ENCODE measurements at regions not wholly inside any gene's neighbourhood (a gene's known extent, or its start where the extent isn't known, plus 50 kb on each side); places are given as distances from the start of the nearest gene placed in this dataset.

DNA sequence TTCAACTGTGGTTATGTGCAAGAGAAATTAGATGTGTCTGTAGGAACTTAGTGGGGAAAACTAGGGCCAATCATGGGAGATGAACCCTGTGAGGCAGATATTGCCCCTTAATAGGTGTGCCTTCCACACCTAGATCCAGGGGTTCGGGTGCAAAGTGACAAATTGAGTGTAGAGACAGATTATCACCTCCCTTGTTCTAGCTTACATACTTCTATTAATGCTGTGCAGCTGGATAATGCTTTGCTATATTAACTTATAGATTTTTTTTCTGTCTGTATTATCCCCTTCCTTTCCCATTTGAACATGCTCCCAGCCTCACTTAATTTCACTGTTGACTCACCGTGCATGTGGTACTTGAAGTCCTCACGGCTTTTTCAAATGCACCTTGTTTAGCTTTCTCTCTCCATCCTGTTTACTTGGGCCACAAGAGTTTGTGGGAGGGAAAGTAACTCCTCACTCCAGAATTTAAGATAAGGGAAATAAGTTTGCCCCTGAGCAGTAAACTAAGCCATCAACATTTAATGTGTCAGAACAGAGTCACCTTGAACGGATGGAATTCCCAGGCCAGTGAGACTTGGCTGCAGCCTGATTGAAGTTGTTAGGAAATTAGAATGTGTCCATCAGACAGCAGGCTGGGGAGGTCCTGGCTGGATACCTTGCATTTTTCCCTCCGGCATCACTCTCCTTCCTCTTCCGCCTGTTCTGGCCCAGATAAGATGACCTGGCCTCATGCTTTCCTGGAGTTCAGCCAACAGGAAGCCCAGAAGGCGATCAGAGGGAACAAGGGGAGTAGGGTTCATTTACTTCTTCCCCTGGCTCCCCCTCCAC is 478.4 kb downstream of the BCOR start:
- no peak for DNase-seq (ENCODE audit: low read depth in 2 of 2, low spot score in 1 of 2)

DNA sequence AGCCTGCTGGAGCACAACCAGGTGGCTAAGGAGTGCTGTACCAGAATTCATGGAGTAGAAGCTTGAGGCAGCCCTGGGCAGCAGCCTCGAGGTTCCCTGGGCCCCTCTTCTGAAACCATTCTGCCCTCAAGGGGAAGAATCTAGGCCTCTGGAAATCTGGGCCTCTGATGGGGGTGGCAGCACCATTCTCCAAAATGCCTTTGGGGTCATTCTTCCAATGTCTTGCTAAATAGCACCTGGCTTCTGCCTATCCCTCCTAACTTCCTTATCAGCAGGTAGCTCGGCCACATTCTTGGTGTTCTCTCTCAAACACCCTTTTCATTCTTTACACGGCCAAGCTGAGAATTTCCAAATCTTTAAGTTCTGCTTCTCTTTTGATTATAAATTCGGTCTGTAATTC is 473.6 kb downstream of the BCOR start:
- no peak for DNase-seq (ENCODE audit: low read depth in 2 of 2, low spot score in 1 of 2)

DNA sequence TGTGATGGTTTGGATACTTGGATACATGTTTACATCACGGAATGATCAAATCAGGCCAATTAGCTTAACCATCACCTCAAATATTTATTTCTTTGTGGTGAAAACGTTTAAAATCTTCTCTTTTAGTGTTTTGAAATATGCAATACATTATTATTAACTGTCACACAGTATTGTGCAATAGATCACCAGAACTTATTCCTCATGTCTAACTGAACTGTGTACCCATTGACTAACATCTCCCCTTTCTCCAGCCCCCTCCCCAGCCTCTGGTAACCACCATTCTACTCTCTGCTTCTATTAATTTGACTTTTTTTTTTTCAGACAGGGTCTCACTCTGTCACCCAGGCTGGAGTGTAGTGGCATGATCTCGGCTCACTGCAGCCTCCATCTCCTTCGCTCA is 471.9 kb downstream of the BCOR start:
- DNase-seq (ENCODE audit: low read depth in 2 of 2, low spot score in 1 of 2) = no peak

DNA sequence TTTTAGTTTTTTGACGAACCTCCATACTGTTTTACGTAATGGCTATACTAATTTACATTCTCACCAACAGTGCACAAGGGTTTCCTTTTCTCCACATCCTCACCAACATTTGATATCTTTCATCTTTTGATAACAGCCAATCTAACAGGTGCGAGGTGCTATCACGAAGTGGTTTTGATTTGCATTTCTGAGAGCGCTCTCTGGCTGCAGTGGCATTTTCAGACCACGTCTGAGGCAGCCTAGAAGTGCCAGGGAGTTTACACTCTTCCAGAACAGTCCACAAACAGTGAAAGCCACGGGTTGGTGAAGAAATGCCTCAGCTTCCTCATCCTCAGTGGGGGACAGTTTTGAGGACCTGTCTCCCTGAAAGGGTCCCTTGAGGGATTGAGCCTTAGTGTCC is 471.0 kb downstream of the BCOR start:
- DNase-seq (ENCODE audit: low read depth in 2 of 2, low spot score in 1 of 2) = no peak

DNA sequence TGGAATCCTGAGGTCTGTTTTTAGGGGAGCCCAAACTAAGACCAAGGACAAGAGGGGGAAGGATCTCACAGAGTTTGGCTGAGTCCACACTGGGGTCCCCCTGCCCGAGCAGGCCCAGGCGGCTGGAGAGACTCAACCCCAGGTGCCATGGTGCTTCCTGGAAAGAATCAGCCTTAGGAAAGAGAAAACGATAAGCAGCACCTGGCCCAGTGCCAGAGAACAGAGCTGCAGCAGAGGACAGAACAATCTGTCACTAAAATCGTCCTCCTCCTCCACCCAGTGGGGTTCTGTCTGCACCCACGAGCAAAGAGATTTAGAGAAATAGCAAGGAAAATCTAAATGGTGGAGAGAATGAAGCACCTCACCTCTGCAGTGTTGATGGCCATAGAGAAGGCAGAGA is 470.5 kb downstream of the BCOR start:
- DNase-seq (ENCODE audit: low read depth in 2 of 2, low spot score in 1 of 2) = no peak

DNA sequence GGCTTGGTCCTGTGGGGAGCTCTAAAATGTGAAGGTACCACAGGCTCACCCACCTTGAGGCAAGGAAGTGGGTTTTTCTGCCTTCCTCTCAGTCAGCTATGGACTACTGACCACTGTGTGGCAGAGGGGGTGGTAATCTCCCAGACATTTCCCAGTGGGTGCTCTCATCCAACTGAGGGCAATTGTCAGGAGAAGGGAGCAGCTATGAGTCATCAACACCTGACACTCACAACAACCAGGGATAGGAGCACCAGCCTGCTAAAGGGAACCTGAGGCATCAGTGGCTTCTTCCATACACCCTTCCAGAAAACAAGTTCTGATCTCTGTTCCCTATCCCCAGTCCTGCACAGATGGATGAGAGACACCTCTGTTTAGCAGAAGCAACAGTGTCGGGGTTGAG is 468.8 kb downstream of the BCOR start:
- DNase-seq (ENCODE audit: low read depth in 2 of 2, low spot score in 1 of 2) = no peak

DNA sequence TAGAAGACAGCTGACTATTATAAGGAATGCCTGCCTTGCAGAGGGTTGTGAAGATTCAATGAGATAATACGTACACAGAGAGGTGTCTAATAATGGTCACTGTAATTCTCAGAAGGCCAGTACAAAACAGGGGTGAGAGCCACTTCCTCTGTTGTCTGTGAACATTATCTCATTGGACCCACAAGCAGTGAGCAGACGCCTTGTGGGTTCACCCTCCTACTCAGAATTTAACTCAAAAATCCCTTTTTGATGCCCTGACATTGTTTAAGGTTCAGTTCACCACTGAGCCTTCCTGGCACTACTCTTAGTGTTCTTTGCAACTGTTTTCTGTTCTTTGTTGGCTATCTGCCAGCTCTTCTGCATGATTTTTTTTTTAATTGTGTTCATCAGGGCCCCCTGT is 467.4 kb downstream of the BCOR start:
- no peak for DNase-seq (ENCODE audit: low read depth in 2 of 2, low spot score in 1 of 2)

DNA sequence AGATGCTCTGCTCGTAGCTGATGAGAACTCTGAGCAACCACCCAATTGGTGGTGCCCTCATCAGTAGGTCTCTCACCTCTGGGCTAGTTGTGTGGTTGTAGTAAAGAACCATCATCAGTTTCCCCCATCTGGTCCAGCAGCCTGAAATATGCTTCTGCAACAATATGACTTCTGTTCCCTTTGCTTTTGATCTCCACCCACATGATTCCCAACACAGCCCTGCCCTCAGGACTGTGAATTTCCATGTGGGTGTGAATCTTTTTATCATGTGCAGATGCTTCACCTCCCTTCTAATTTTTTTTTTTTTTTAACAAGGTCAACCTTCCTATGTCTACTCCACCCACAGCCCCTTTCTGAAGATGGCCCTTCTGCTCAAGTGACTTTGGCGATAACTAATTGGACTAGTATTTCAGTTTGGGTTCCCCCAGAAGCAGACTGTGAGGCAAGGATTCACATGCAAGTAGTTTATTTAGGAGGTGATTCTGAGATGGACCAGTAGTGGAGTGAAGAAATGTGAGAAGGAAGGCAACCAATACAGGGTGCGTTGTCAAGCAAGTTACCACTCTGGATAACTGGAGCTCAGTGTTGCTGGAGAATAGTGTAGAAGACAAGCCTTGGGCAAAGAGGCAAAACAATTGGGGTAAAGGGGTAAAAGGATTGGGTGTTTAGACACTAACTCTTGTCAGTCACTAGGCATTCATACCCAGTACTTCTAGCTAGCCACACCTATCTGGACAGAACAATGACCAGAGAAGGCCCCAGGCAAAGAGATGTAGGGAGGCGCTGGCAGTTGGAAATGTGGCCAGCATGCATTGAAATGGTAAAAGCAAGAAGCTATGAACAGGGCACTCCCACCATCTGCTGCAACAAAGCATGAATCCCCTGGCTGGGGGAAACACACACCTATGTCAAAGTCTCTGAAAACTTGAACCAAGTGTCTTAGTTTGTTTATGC is 466.2 kb downstream of the BCOR start:
- DNase-seq (ENCODE audit: low read depth in 2 of 2, low spot score in 1 of 2) = no peak

DNA sequence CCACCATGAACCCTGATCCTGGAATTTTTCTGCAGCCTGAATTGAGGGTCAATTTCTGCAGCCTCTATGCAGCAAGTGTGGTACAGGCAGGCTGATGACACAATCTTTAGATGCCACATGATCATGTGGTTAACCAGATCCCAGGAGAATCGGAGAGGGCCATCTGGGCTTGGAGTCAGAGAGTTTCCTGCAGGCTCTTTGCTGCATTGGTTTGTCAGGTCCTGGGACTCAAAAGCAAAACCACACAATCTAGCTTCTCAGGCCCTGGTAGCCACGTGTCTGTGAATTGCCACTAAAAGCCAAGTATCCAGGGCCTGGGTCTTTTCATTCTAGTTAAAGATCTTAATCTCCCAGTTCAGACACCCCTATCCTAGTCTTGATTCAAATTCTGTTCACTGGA is 464.5 kb downstream of the BCOR start:
- DNase-seq (ENCODE audit: low read depth in 2 of 2, low spot score in 1 of 2) = no peak

DNA sequence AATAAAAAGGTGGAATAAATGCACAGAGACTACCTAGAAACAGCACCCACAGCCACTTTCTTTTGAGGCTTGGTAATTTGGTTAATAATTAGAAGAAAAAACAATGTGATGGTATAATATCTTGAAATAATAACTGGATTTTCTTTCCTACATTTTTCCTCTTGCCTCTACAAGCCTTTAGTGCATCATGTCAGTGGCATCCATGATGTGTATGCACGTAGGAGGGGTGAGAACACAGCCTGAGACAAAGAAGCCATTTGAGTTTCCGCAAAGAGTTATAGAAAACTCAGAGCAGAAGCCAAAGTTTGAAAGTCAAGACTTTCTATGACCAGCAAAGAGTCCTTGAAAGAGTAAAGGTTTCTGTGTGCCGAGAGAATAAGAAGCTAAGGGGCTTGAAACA is 461.3 kb downstream of the BCOR start:
- no peak for DNase-seq (ENCODE audit: low read depth in 2 of 2, low spot score in 1 of 2)

DNA sequence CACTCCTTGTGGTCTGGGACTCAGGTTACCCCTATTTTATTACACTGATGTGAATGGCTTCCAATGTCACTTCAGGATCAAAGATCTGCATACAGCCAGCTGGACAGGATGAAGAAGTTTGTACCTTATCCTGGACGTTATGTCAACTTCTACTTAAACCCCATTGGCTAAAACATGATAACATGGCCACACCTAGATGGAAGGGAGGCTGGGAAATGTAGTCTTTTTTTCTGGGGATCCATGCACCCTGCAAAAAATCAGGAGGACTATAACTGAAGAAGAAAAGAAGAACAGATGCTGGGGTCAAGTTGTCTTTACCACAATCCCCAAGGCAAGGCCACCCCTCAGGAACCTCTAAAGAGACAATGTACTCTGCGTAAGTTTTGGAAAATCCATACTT is 459.2 kb downstream of the BCOR start:
- no peak for DNase-seq (ENCODE audit: low read depth in 2 of 2, low spot score in 1 of 2)

DNA sequence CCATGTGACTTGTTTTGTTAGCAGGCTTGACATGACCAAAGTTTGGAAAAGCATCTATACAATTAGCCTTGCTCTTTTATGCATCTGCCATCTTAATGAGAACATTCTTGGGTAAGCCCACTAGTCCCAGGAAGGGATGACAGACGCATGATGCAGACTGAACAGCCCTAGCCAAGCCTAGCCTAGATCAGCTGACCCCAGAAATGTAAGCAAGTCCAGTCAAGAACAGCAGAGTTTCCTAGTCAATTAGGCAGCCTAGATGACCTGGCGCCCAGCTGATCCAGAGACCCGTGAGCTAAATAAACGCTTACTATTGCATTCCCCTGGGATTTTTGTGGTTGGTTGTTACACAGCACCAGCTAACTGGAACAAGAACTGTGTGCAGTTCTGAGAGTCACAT is 457.9 kb downstream of the BCOR start:
- no peak for DNase-seq (ENCODE audit: low read depth in 2 of 2, low spot score in 1 of 2)

DNA sequence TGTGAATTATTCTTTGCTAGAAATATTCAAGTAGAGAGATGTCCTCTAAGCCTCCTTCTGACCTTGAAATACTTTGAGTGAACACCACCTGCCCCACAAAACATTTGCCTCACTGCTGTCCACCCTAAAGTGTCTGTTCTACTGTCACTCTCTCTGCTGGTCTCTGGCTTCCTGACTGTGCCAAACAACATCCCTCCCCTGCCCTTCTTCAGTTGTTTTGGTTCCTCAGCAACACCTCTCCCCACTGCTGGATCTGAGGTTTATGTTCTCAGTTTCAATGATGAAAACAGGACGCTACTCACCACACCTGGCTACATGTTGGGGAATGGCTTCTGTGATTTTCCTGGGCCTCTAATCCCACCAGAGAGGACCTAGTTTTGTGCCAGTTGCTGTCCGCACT is 456.9 kb downstream of the BCOR start:
- DNase-seq (ENCODE audit: low read depth in 2 of 2, low spot score in 1 of 2) = no peak

DNA sequence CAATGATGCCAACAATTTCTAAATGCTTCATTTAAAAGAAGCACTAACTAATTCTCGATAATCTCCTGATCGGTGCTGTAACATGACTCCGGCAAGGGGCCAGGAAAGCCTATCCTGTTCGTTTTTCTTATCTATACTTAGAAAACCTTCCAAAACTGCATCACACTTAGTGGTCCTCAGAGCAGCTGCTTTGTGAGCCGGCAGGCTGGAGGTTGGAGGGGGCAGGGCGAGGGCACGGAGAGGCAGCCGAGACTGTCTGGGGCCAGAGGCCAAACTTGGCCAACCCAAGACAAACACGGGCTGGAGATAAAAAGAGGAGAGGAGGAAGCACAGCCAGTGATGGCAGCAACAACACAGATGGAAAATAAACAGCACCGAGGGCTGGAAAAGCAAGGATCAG is 455.7 kb downstream of the BCOR start:
- no peak for DNase-seq (ENCODE audit: low read depth in 2 of 2, low spot score in 1 of 2)

DNA sequence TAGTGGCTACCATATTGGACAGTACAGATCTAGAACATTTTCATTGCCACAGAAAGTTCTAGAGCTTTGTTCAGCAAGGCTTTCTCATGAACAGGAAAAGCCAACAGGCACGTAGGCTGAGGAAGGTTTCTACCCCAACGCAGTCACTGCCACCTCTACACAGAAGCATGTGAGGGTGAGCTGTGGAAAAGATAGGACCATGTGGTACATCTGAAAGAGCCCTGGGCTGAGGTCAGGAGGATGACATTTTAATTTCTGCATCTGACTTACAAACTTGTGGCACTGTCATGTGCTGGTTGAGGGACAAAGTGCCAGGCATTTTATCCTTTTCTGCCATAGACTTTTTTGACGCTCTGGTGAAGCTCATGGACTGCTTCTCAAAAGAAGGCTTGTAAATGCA is 454.2 kb downstream of the BCOR start:
- no peak for DNase-seq (ENCODE audit: low read depth in 2 of 2, low spot score in 1 of 2)

DNA sequence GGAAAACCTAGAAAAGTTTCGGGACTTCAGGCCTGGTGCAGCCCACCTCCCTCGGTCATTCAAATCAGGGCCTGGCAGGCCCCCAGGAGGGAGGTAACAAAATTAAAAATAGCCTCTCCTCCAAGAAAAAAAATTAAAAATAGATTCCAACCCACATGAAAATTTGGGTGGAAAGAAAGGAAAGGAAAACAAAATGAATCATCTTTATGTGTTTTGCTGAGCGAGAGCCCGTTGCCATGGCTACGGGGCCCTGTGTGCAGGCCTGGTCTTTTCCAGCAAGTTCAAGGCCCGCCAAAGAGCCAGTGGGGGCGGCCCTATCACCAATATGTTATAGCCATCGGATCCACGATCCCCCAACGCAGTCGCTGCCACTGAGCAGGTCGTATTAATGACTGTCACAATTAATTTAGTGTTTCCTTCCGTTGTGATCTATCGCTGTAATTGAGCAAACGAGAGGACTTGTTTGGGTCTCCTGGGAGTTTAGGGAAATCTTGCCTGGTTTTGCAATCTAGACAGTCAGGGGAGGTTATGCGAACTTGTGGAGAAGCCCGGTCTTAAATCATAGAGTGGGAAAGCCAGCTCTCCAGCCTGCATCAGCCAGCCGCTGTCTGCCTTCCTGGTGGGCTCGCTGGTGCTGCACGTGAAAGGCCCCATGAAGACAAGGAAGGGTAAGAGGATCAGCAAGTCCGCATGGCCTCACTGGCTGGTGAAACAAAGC is 452.4 kb downstream of the BCOR start:
- DNase-seq (ENCODE audit: low read depth in 2 of 2, low spot score in 1 of 2) = no peak

DNA sequence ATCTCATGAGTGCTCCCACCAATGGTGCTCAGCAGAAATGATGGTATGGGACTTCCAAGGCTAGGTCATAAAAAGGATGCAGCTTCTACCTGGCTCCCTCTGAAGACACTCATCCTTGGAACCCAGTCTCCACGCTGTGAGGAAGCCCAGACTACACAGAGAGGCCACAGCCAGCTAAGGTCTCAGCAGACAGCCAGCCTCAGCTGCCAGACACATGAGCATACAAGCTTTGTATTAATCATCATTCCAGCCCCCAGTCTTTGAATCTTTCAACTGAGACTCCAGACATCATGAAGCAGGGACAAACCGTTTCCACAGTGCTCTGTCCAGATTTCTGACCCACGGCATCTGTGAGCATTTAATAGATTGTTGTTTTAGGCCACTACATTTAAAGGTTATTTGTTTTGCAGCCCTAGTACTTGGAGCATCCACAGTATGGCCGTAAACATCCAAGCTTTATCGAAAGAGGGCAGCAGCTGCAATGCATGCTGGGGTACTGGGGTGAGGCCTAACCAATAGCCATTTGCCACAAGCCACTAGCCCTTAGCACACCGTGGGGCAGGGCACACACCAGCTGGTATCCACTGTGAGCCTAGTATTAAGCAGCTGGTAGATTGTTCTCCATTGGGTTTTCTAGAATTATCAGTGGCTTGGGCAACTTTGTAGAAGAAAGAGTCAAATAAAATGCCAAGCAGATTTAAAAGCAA is 449.1 kb downstream of the BCOR start:
- no peak for DNase-seq (ENCODE audit: low read depth in 2 of 2, low spot score in 1 of 2)

DNA sequence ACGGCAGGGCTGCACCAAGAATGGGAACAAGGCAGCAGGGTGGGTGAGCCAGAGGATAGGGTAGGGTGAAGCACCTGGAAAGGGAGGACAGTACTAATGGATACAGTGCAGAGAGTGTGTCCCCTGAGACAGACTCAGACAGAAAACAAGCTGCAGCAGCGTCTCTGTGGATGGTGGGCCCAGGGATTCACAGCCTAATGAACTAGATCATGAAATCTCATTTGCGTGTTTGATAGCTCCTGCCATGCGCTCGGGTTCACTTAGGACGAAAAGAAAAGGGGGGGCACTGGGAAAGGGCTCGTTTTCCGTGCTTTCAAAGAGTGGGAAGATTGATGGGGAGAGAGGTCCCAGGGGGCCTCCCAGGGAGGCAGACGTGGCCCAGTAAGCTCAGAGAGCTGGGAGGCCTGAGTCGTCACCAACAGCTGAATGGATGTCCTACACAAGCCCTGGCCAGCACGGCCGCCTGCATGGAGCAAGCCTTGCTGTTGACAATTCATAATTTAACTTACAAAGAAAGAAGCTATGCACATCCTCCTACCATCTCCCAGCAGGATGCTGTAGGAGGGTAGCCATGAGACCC is 446.9 kb downstream of the BCOR start:
- no peak for DNase-seq (ENCODE audit: low read depth in 2 of 2, low spot score in 1 of 2)

DNA sequence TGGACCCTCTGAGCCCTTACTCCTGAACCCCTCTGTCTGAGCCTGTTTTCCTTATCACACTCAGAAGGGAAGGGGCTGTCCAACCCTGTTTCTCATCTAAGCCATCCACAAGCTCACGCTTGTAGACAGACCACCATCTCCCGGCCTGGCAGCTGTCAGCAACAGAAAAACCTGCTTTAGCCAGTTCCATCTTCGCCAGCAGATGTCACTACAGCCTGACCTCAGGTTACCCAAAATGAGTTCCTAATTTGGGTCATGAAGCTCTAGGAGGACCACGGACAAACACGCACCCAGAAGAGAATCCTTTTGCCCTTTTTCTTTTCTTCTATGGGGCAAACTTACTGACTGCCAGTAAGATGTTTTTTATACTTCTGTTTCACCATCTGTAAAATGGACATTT is 445.4 kb downstream of the BCOR start:
- no peak for DNase-seq (ENCODE audit: low read depth in 2 of 2, low spot score in 1 of 2)

DNA sequence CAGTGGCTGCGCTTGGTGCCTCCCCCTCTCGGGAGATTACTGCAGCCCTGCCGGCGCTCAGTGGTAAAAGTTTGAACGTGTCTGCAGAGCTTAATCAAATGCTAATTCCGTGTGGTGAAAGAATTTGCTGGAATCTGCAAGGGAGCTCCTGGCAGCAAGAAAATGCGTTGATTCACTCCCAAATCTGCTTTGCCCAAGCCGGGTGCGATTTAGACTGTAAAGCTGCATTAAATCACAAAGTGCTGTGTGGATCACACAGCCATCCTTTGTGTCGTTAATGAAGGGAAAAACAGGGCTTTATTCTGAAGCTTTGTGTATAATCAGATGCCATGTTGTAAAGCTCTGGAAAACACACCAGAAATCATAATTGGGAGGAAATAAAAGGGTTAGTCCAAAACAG is 444.1 kb downstream of the BCOR start:
- DNase-seq (ENCODE audit: low read depth in 2 of 2, low spot score in 1 of 2) = no peak
